22Rv1 (cell line): ENCODE measurements at regions not wholly inside any gene's neighbourhood (a gene's known extent, or its start where the extent isn't known, plus 50 kb on each side); places are given as distances from the start of the nearest gene placed in this dataset.

ENCODE experiments used
- CTCF ChIP-seq: fragments of 450-650 bp; IDR thresholded peaks from 2 replicates; pipeline ENCODE4 v1.5.1; 2017; ENCODE audit warnings: mild to moderate bottlenecking
- ZFX ChIP-seq: fragments of 450-650 bp; IDR thresholded peaks from 2 replicates; pipeline ENCODE4 v1.6.1; 2017; ENCODE audit warnings: antibody characterized with exemption, borderline replicate concordance

- TF ChIP-seq CTCF: no peak
- TF ChIP-seq ZFX: no peak
Measured at GRCh38 chr12:53810950-53811349, 59.2 kb upstream of the CISTR start.
